GM19438 (cell line): ENCODE measurements at regions not wholly inside any gene's neighbourhood (a gene's known extent, or its start where the extent isn't known, plus 50 kb on each side); places are given as distances from the start of the nearest gene placed in this dataset.

ENCODE experiments used
- ATAC-seq: cut with Tn5 transposase; IDR thresholded peaks from one replicate; pipeline ENCODE4 v1.9.1; 2021; ENCODE audit warnings: low read depth; ENCODE audit not compliant: unreplicated experiment

DNA sequence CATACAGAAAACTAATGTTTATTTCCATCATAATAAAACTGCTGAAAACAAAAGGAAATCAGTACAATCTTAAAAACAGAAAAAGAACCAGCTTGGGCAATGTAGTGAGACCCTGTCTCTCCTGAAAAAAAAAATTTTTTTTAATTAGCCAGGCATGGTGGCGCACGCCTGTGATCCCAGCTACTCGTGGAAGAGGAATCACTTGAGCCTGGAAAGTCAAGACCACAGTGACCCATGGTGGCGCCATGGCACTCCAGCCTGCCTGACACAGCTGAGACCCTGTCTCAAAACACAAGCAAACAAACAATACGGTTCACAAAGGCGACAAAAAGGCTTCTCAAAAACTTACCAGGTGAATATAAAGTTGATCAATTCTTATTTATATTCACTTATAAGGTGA is 289.7 kb downstream of the BRD1 start:
- no peak for ATAC-seq

- ATAC-seq: no peak
Measured at GRCh38 chr22:49536571-49537131, 291.0 kb downstream of the BRD1 start.

DNA sequence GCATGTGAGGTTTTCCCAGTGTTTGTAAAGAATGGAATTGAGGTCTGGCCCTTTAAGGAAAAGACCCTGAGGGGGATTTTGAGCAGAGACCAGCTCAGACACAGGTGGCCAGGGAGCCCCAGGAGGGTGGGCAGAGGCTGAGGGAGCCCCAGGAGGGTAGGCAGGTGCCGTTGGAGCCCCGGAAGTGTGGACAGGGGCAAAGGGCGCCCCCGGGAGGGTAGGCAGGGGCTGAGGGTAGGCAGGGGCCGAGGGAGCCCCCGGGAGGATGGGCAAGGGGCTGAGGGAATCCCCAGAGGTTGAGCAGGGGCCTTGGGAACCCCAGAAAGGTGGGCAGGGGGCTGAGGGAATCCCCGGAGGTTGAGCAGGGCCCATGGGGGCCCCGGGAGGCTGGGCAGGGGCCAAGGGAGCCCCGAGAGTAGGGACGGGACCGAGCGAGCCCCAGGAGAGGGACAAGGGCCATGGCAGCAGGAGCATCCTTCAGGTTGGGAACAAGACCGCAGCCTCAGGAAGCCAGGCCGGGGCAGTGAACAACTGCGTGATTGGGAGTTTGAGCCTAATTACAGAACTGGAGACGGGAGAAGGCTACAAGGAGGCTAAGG is 292.0 kb downstream of the BRD1 start:
- ATAC-seq: no peak

GRCh38 chr22:49535126-49535525 is 292.5 kb downstream of the BRD1 start:
- no peak for ATAC-seq

GRCh38 chr22:49534386-49534785 is 293.3 kb downstream of the BRD1 start:
- ATAC-seq: no peak

GRCh38 chr22:49533886-49534285 is 293.8 kb downstream of the BRD1 start:
- ATAC-seq: no peak

GRCh38 chr22:49532869-49533802 is 294.5 kb downstream of the BRD1 start:
- ATAC-seq: no peak

- no peak for ATAC-seq
Measured at GRCh38 chr22:49531368-49531791, 296.3 kb downstream of the BRD1 start.

DNA sequence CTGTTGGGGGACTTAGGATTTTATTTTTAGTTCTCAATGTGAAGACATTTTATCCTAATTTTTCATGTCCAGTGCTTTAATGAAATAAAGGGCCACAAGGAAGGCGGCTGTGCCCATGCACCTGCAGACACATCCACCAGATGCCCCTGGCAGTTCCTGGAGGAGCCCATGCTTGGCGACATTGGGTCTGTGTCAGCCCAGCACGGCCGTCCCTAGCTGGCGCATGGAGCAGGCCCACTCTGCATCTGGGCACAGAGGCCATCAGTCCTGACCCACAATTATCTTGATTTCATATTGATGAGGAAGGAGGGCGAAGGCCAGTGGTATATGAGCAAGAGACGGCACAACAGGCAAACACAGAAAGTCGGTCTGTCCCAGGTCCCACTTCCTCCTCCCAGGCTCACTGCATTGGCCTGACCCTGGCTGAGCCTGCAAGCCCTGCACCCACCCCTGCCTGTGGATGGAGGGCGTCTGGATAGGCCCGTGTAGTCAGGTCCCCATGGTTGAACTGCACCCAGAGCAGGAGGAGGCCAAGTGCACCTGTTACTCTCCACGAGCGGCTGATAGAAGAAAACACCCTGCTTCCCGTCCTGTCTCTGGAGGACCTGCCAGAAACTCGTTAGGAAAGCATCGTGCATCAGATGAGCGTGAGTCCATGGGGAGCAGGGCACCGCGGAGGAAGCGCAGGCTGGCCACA is 296.9 kb downstream of the BRD1 start:
- ATAC-seq: no peak

DNA sequence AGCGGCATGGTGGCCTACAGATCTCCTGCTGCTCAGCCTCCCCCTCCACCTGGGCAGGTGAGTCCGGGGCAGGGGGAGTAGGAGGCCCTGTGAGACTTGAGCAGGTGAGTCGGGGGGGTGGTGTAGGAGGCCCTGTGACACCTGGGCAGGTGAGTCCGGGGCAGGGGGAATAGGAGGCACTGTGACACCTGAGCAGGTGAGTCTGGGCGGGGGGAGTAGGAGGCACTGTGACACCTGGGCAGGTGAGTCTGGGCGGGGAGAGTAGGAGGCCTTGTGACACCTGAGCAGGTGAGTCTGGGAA is 299.3 kb downstream of the BRD1 start:
- ATAC-seq: no peak

DNA sequence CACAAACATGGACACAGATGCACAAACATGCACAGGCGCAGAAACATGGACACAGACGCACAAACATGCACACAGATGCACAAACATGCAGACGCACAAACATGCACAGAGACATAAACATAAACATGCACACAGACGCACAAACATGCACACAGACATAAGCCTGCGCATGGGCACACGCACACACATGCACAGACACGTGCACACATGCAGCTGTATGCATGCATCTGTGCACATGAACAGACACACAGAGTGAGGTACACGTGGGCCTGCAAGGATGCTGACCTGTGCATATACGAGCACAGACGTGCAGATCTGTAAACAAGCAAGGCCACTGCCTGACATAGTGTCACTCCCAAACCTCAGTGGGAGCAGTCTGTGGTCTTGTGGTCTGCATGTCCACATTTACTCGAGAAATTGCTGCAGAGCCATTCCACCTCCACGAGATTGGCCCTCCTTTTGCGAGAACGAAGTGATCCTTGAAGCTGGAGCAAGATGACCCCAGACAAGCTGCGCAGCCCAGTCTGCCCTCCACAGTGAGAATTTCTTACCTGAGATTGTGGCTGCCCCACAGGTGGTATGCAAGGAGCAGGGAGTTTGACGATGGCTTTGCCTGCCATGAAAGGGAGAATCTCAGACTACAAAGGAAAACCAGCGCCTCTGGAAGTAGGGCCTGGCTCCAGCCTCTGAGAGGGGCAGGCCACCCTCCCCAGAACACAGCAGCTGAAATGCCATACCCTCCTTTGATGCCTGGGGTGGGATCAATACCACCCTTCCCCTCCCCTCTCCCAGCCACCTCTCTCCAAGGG is 299.9 kb downstream of the BRD1 start:
- ATAC-seq: no peak

DNA sequence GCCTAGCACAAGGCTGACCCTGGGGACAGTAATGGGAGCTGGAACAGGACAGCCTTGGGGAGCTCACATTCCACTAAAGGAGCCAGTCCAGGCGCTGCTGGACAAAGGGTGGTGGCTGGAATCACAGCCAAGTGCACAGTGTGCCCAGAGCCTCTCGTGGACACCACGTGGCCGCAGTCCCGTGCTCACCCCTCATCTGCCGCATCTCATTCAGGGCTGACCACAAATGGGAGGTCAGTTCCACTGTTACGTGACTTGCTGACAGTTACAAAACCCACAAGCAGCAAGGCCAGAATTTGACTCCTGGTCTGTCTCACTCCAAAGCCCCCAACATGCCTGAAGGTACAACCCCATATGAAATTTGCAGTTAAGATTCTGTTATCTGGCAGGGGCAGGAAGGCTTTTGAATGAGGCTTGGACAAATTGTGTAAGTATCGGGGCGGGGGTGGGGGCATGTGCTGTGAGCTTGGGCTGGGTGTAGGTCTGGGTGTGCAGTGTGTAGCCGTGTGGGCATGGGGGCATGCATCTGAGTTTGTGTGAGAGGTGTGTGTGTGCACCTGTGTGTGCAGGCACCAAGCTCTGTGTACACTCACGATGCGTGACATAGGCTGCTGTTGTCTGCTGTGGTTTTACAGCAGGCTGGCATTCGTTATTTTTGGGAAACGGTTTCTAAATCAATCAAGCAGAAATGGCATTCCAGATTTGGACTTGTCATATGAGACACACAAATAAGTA is 301.7 kb downstream of the BRD1 start:
- ATAC-seq: no peak

GRCh38 chr22:49525360-49525759 is 302.3 kb downstream of the BRD1 start:
- no peak for ATAC-seq

- ATAC-seq: no peak
Measured at GRCh38 chr22:49524362-49524761, 303.3 kb downstream of the BRD1 start.

DNA sequence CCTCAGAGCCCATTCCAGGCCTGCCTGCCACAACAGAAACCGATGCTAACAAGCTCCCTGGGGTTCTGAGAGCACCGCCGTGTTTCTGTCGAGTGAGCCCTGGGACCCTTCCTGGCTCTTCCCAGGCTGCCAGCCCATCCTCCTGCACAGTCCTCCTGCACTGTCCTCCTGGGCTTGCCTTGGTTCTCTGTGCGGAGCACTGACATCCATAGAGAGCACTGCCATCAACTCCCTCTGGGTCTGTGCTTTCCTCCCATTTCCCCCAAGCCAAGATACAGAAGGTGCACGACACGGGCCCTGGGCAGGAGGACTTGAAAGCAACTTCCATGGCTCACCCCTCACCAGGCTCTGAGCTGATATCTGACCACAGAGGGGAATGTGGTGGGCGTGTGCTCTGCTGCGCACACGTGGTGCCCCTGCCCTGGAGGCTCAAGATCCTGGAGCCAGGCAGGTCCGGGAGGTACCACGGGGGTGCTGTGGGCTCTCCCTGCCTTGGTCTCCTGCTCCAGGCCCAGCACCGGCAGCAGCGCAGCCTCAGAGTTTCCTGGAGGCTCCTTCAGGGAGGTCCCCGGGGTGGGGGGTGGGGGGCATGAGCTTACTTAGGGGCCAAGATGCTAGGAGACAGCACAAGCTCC is 304.2 kb downstream of the BRD1 start:
- ATAC-seq: no peak

DNA sequence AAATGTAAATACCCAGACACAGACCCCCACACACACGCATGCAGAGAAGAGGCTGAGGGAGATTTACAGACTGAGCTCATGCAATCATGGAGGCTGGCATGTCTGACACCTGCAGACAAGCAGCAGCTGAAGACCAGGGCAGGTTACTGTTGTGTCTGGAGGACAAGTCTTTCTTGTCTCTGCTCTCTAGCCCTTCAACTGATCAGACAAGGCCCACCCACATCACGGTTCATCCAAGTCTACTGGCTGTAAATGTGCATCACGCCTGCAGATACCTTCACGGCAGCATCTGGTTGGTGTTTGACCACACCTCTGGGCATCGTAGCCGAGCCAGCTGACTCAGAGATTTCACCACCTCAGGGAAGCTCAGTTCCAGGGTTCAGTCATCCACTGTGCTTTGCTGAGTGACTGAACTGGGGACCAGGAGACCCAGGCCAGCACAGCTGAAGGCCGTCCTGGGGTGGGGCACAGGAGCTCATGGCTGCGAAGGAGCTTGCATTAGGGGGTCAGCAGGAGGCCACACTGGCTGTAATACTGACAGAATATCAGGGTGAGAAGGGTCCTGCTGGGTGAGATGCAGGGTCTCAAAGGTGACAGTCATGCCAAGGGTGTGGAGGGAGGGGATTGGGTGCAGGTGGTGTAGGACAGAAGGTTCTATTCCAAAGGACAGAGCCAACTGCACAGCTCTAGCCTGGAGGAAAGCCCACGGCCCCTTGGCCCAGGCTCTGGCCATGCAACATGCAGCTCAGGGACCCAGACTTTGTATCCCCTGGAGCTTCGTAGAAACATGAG is 304.9 kb downstream of the BRD1 start:
- no peak for ATAC-seq

DNA sequence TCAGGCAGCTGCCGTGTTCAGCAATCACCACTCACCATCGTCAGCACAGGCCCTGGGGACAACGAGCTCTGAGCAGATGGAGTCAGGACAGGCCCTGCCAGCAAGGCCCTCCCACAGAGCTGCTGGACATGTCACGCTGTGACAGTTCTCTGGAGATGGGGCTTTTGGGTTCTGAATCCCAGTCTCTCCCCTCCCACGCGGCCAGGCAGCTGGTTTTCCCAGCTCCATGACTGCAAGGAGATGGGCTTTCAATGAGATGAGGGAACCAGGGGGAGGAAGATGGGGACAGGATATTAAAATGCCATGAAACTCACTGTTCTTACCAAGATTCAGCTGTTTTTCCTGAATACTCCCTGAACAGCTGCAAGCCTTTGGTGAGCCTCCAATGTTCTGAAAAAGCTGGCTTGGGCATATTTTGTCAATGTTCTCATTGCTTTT is 305.9 kb downstream of the BRD1 start:
- ATAC-seq: no peak

DNA sequence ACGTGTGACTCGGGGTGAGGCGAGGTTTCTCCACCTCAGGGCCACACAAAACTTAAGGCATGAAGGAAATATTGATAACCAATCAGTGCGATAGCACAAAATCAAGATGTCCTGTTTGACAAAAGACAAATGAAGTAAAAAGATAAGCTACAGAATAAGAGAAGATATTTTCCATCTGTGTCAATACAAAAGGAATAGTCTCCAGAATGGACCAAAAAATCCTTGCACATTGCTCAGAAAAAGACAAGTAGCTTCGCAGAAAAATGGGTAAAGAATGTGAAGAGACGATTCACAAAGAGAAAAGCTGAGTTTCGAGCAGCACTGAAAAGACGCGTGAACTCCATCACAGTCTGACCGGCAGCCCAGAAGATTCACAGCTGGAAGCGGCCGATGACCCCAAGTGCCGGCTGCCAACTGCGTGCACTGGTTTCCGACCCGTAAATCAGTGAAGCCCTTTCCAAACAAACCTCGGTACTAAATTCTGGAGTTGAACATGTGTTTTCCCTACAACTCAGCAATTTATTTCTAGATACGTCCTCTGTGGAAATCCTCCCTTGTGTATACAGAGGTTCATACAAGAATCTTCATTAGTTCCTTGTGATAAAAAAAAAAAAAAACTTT is 308.4 kb downstream of the BRD1 start:
- ATAC-seq: no peak
